HepG2 (cell line): ENCODE measurements at regions not wholly inside any gene's neighbourhood (a gene's known extent, or its start where the extent isn't known, plus 50 kb on each side); places are given as distances from the start of the nearest gene placed in this dataset.

Source experiments
- ATAC-seq: fragments of 200-7000 bp; cut with Tn5 transposase; 3 replicates; pipeline ENCODE4 v1.9.1; 2020; ENCODE audit warnings: mild to moderate bottlenecking, moderate library complexity
- BruUV-seq: library from RNA; stranded (reverse); fragments of 400-500 nt; replicated peaks from 2 replicates; lab custom pipeline; 2021; lab: Mats Ljungman, UMichigan
- CTCF ChIA-PET: fragments of 300-600 bp; formaldehyde crosslinking; extraction: SDS; loops from one replicate; lab custom pipeline; 2021; ENCODE audit warnings: low total read pairs, inconsistent platforms, low intra/inter-chr PET ratio; lab: Yijun Ruan, JAX
- POLR2A ChIA-PET: fragments of 350-600 bp; sonication (Branson Sonifier 250); formaldehyde crosslinking; loops from one replicate; lab custom pipeline; 2020; ENCODE audit warnings: antibody characterized with exemption, inconsistent platforms; lab: Yijun Ruan, JAX
- DNase-seq: peaks from one replicate; pipeline ENCODE4 v3.0.0-alpha.2; 2015; ENCODE audit warnings: low spot score
- FAIRE-seq: peaks from 3 replicates; lab custom pipeline; 2011; peaks lifted over from hg19 to GRCh38; lab: Jason Lieb, UNC
- H2AFZ ChIP-seq: one replicate; pipeline ENCODE4 v1.6.1; 2011; ENCODE audit warnings: low read length, inconsistent platforms
- H3K27ac ChIP-seq: fragments of 300-600 bp; 3 replicates; pipeline ENCODE4 v1.8.0; 2011; ENCODE audit warnings: mixed run types, mild to moderate bottlenecking, mixed read lengths, low read length, inconsistent platforms; ENCODE audit not compliant: insufficient read depth; ENCODE audit errors: extremely low read length
- H3K27me3 ChIP-seq, 2 experiments: fragments of 200-600 bp in 1 of 2; 2 replicates in 1 of 2; 3 replicates in 1 of 2; pipeline versions ENCODE4 v1.6.0 to v1.8.0; 2011; ENCODE audit warnings: low read length in 2 of 2, mild to moderate bottlenecking in 2 of 2, moderate library complexity in 2 of 2, inconsistent platforms in 1 of 2; ENCODE audit not compliant: insufficient read depth in 2 of 2, control insufficient read depth in 1 of 2
- H3K36me3 ChIP-seq, 2 experiments: fragments of 200-600 bp in 1 of 2; replicated peaks in 1 of 2; 2 replicates in 1 of 2; 3 replicates in 1 of 2; pipeline versions ENCODE4 v1.5.1 to v1.8.0; 2011; ENCODE audit warnings: low read length in 2 of 2, inconsistent platforms in 1 of 2; ENCODE audit not compliant: insufficient read depth in 2 of 2, control insufficient read depth in 1 of 2
- H3K4me1 ChIP-seq: 2 replicates; pipeline ENCODE4 v1.5.1; 2012; ENCODE audit warnings: low read length, inconsistent platforms; ENCODE audit not compliant: insufficient read depth
- H3K4me2 ChIP-seq: 2 replicates; pipeline ENCODE4 v1.6.0; 2011; ENCODE audit warnings: low read depth, low read length, inconsistent platforms
- H3K4me3 ChIP-seq, 3 experiments: fragments of 200-600 bp in 1 of 3; sonication (generic), shearing (Covaris generic) in 1 of 3; replicated peaks in 1 of 3; 2 replicates each; pipeline ENCODE4 v1.5.1; 2011 to 2016; ENCODE audit warnings: low read length in 3 of 3, inconsistent platforms in 2 of 3, low read depth in 2 of 3, mild to moderate bottlenecking in 2 of 3, control low read depth in 1 of 3, mixed read lengths in 1 of 3; ENCODE audit not compliant: insufficient read depth in 1 of 3
- H3K79me2 ChIP-seq: one replicate; pipeline ENCODE4 v1.6.1; 2011; ENCODE audit warnings: low read length, inconsistent platforms; ENCODE audit not compliant: insufficient read depth
- H3K9ac ChIP-seq: 2 replicates; pipeline ENCODE4 v1.6.0; 2011; ENCODE audit warnings: mild to moderate bottlenecking, low read depth, low read length, inconsistent platforms; ENCODE audit not compliant: insufficient read depth
- H3K9me3 ChIP-seq: 2 replicates; pipeline ENCODE4 v1.5.1; 2012; ENCODE audit warnings: mild to moderate bottlenecking, low read length
- H4K20me1 ChIP-seq: 2 replicates; pipeline ENCODE4 v1.6.0; 2011; ENCODE audit warnings: inconsistent platforms, mild to moderate bottlenecking, low read length, moderate library complexity; ENCODE audit not compliant: insufficient read depth
- ASH2L ChIP-seq: fragments of 300-600, 200-600 bp; sonication (generic); IDR thresholded peaks from 2 replicates; pipeline ENCODE4 v1.7.0; 2017; ENCODE audit warnings: low read depth, mild to moderate bottlenecking, moderate library complexity, mixed read lengths, low read length; ENCODE audit not compliant: insufficient read length
- CREB1 ChIP-seq, 2 experiments: fragments of 450-650 bp in 1 of 2; IDR thresholded peaks; 2 replicates each; pipeline ENCODE4 v1.6.1; 2016 to 2017; ENCODE audit warnings: control low read depth in 1 of 2, mild to moderate bottlenecking in 1 of 2, missing compliant biosample characterization in 1 of 2, missing genetic modification characterization in 1 of 2
- FOXK1 ChIP-seq: sonication (generic); formaldehyde crosslinking; IDR thresholded peaks from 2 replicates; pipeline ENCODE4 v1.4.0; 2020; ENCODE audit warnings: low read depth, missing genetic modification reagents, borderline replicate concordance
- MED1 ChIP-seq: sonication (generic); formaldehyde crosslinking; IDR thresholded peaks from 2 replicates; pipeline ENCODE4 v1.4.0; 2020; ENCODE audit warnings: missing genetic modification reagents
- SAP130 ChIP-seq: IDR thresholded peaks from 2 replicates; pipeline ENCODE4 v1.6.1; 2016; ENCODE audit warnings: low read depth
- ZFP91 ChIP-seq: sonication (generic); formaldehyde crosslinking; IDR thresholded peaks from 2 replicates; pipeline ENCODE4 v1.9.0; 2022; ENCODE audit warnings: missing genetic modification reagents, mild to moderate bottlenecking, borderline replicate concordance
- ZNF547 ChIP-seq: sonication (generic); formaldehyde crosslinking; IDR thresholded peaks from 2 replicates; pipeline ENCODE4 v1.5.1; 2020; ENCODE audit warnings: mild to moderate bottlenecking, missing genetic modification reagents
- ZNF687 ChIP-seq: sonication (generic); formaldehyde crosslinking; IDR thresholded peaks from 2 replicates; pipeline ENCODE4 v1.5.1; 2020; ENCODE audit warnings: mild to moderate bottlenecking, missing genetic modification reagents, moderate library complexity
- WGBS: methylation state at CpG from one replicate; pipeline ENCODE4 v1.1.6; 2017; ENCODE audit warnings: low lambda C conversion rate; 5-methylcytosine and 5-hydroxymethylcytosine counted together
- in situ Hi-C: cut with HindIII; loops from 2 replicates; pipeline ENCODE4 v1.10.0; 2017; ENCODE audit warnings: low pct_unique_long_range_greater_than_20kb; ENCODE audit not compliant: extremely low pct_ligation_motif_present
- intact Hi-C: fragments of 100-400 bp; cut with micrococcal nuclease; formaldehyde crosslinking; loops from one replicate; pipeline ENCODE4 v1.10.0; 2022; ENCODE audit not compliant: unreplicated experiment
- TF ChIP-seq, protein P1 (sequence below): sonication (generic); formaldehyde crosslinking; IDR thresholded peaks from 2 replicates; pipeline ENCODE4 v1.5.0; 2020; ENCODE audit warnings: mild to moderate bottlenecking, missing genetic modification reagents, borderline replicate concordance

DNA sequence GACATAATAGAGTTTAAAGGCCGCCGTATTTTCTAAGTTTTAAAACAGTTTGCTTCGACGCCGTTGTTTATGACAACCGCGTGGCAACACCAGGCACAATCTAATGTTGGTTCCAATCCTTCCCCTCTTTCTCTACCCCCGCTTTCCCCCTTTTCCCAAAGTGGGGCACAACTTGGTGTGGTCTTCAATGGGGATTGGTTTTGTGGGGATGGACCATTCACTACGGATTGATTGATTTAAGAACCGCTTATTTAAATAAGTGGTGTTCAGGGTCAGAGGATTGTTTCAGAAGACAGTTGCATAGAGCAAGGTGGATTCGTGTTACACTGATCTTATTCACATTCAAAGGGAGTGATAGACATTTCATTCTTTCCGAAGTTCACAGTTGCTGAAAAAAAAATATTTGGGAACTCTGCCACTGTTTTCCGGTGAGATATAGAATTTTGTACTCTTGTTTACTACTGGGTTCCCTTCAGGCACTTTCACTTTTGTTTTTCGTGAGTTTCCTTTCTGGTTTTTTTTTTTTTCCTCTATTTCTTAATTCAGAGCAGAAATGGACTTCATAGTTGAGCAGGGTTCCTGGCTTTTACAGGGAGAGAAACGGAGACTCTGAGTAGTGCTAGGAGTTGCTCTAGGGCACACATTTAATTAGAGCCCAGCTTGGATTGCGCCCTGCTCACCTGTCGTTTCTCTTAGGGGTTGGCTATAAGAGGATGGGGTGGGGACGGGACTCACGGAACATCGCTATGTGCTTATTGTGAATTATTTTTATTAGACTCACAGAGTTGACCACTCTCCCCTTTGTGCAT lies 79.6 kb upstream of the AK4 start:
- Histone ChIP-seq H3K36me3 (no peaks in the 10 kb centered on the region), H3K27ac (peak overlapping the region; percentile 26), H3K79me2 (no peaks in the 10 kb centered on the region), H3K4me1 (peaks cover 14% of the 10 kb centered on the region; the same call in 1 of the 2 replicates), H3K27me3 (peaks cover 0 to 8% of the 10 kb centered on the region in 2 experiments; a peak in 2 of 5 replicates), H3K9ac (peak overlapping the region; percentile 78), H3K9me3 (no peaks in the 10 kb centered on the region), H2AFZ (peak overlapping the region; percentile 86), H3K4me2 (peak overlapping the region; percentile 95), H3K4me3 (peak overlapping the region; percentile 64 to 84 (median 74)), H4K20me1 (no peaks in the 10 kb centered on the region)
- ChIA-PET POLR2A (no interaction called here), CTCF (no interaction called here)
- under 1% methylated on average over 20 of the region's 20 CpGs for WGBS
- in situ Hi-C loops (loop anchor here (5.0 kb wide), 2 partner anchors 79 to 139 kb away; partner anchors contain the start of gene AK4), intact Hi-C loops (loop anchor here (5.0 to 10.0 kb wide), 2 partner anchors 89 to 356 kb away; partner anchors contain the start of genes LEPR and LEPROT)
- no TSS peak for BruUV-seq
- peak; percentile 21; the same call in 1 of the 3 replicates for ATAC-seq
- DNase-seq: no peak
- FAIRE-seq: no peak
- no peak for TF ChIP-seq MED1 (CRISPR knock-in tag)
- no peak for TF ChIP-seq ZNF547
- TF ChIP-seq SAP130 (CRISPR knock-in tag): peak; percentile 7; the same call in 1 of the 2 replicates
- TF ChIP-seq ASH2L: peak; percentile 5
- TF ChIP-seq ZNF687 (CRISPR knock-in tag): peak; percentile 12; the same call in 1 of the 2 replicates
- TF ChIP-seq, protein P1, sequence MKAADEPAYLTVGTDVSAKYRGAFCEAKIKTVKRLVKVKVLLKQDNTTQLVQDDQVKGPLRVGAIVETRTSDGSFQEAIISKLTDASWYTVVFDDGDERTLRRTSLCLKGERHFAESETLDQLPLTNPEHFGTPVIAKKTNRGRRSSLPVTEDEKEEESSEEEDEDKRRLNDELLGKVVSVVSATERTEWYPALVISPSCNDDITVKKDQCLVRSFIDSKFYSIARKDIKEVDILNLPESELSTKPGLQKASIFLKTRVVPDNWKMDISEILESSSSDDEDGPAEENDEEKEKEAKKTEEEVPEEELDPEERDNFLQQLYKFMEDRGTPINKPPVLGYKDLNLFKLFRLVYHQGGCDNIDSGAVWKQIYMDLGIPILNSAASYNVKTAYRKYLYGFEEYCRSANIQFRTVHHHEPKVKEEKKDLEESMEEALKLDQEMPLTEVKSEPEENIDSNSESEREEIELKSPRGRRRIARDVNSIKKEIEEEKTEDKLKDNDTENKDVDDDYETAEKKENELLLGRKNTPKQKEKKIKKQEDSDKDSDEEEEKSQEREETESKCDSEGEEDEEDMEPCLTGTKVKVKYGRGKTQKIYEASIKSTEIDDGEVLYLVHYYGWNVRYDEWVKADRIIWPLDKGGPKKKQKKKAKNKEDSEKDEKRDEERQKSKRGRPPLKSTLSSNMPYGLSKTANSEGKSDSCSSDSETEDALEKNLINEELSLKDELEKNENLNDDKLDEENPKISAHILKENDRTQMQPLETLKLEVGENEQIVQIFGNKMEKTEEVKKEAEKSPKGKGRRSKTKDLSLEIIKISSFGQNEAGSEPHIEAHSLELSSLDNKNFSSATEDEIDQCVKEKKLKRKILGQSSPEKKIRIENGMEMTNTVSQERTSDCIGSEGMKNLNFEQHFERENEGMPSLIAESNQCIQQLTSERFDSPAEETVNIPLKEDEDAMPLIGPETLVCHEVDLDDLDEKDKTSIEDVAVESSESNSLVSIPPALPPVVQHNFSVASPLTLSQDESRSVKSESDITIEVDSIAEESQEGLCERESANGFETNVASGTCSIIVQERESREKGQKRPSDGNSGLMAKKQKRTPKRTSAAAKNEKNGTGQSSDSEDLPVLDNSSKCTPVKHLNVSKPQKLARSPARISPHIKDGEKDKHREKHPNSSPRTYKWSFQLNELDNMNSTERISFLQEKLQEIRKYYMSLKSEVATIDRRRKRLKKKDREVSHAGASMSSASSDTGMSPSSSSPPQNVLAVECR (CRISPR knock-in tag): peak; percentile 25; the same call in 1 of the 2 replicates
- no peak for TF ChIP-seq FOXK1 (CRISPR knock-in tag)
- no peak for TF ChIP-seq CREB1 (IDR thresholded peaks at IDR 0.05)
- TF ChIP-seq CREB1 (CRISPR knock-in tag; IDR thresholded peaks at IDR 0.05): peak; percentile 42; the same call in 1 of the 2 replicates
- 0 out of 2 replicates have a peak, but pooled peaks have one; percentile 4 for TF ChIP-seq ZFP91 (CRISPR knock-in tag)
